ENCODE measurements at regions not wholly inside any gene's neighbourhood (a gene's known extent, or its start where the extent isn't known, plus 50 kb on each side); places are given as distances from the start of the nearest gene placed in this dataset.
A peak's percentile ranks its signal among the peaks of the same experiment; 100 is the strongest.

GRCh38 chr4:73001885-73002284 lies 67.6 kb downstream of the COX18 start:
- Mint-ChIP-seq H3K36me3 (ENCODE audit: low read depth) (no peaks in the 10 kb centered on the region), H3K4me3 (ENCODE audit: unreplicated experiment) (no peak overlapping the region), H3K27me3 (ENCODE audit: low read depth) (peaks cover 24% of the 10 kb centered on the region), H3K4me1 (ENCODE audit: low read depth) (peaks cover 7% of the 10 kb centered on the region), H3K27ac (ENCODE audit: unreplicated experiment) (no peak overlapping the region), H3K9me3 (ENCODE audit: low read depth) (no peaks in the 10 kb centered on the region)
- TF ChIP-seq CTCF (IDR thresholded peaks at IDR 0.05): no peak
- no peak for DNase-seq (ENCODE audit: low spot score)

- H3K27me3 Mint-ChIP-seq (ENCODE audit: low read depth): peaks cover 4% of the 10 kb centered on the region
- DNase-seq (ENCODE audit: low spot score): no peak
- no peaks in the 10 kb centered on the region for H3K36me3 Mint-ChIP-seq (ENCODE audit: low read depth)
- peak overlapping the region; percentile 15 for H3K4me3 Mint-ChIP-seq (ENCODE audit: unreplicated experiment)
- no peak overlapping the region for H3K27ac Mint-ChIP-seq (ENCODE audit: unreplicated experiment)
- no peak for TF ChIP-seq CTCF (IDR thresholded peaks at IDR 0.05)
- no peaks in the 10 kb centered on the region for H3K9me3 Mint-ChIP-seq (ENCODE audit: low read depth)
- H3K4me1 Mint-ChIP-seq (ENCODE audit: low read depth): peaks cover 11% of the 10 kb centered on the region
Measured at GRCh38 chr4:72997409-72997808, 72.1 kb downstream of the COX18 start.

- H3K4me1 Mint-ChIP-seq (ENCODE audit: low read depth): peaks cover 11% of the 10 kb centered on the region
- TF ChIP-seq CTCF (IDR thresholded peaks at IDR 0.05): no peak
- no peaks in the 10 kb centered on the region for H3K9me3 Mint-ChIP-seq (ENCODE audit: low read depth)
- H3K27me3 Mint-ChIP-seq (ENCODE audit: low read depth): no peaks in the 10 kb centered on the region
- H3K4me3 Mint-ChIP-seq (ENCODE audit: unreplicated experiment): no peak overlapping the region
- DNase-seq (ENCODE audit: low spot score): no peak
- no peak overlapping the region for H3K27ac Mint-ChIP-seq (ENCODE audit: unreplicated experiment)
- H3K36me3 Mint-ChIP-seq (ENCODE audit: low read depth): no peaks in the 10 kb centered on the region
Measured at GRCh38 chr4:72994670-72995069, 74.8 kb downstream of the COX18 start.

- H3K4me3 Mint-ChIP-seq (ENCODE audit: unreplicated experiment): no peak overlapping the region
Measured at GRCh38 chr4:72993876-72994275, 75.6 kb downstream of the COX18 start.

GRCh38 chr4:72991873-72992272 lies 77.6 kb downstream of the COX18 start:
- H3K27ac Mint-ChIP-seq (ENCODE audit: unreplicated experiment): no peak overlapping the region
- TF ChIP-seq CTCF (IDR thresholded peaks at IDR 0.05): no peak
- H3K4me1 Mint-ChIP-seq (ENCODE audit: low read depth): peaks cover 4% of the 10 kb centered on the region
- H3K4me3 Mint-ChIP-seq (ENCODE audit: unreplicated experiment): no peak overlapping the region
- H3K27me3 Mint-ChIP-seq (ENCODE audit: low read depth): no peaks in the 10 kb centered on the region
- no peaks in the 10 kb centered on the region for H3K36me3 Mint-ChIP-seq (ENCODE audit: low read depth)
- no peak for DNase-seq (ENCODE audit: low spot score)
- H3K9me3 Mint-ChIP-seq (ENCODE audit: low read depth): no peaks in the 10 kb centered on the region

More at GRCh38 chr4:72993876-72994275, 75.6 kb downstream of the COX18 start:
- H3K27ac Mint-ChIP-seq (ENCODE audit: unreplicated experiment): no peak overlapping the region
- DNase-seq (ENCODE audit: low spot score): no peak
- TF ChIP-seq CTCF (IDR thresholded peaks at IDR 0.05): no peak
- H3K27me3 Mint-ChIP-seq (ENCODE audit: low read depth): no peaks in the 10 kb centered on the region
- no peaks in the 10 kb centered on the region for H3K36me3 Mint-ChIP-seq (ENCODE audit: low read depth)
- H3K9me3 Mint-ChIP-seq (ENCODE audit: low read depth): no peaks in the 10 kb centered on the region
- peaks cover 11% of the 10 kb centered on the region for H3K4me1 Mint-ChIP-seq (ENCODE audit: low read depth)

Measured in chondrocyte (in vitro differentiated cells).